A673 (cell line): ENCODE measurements at regions not wholly inside any gene's neighbourhood (a gene's known extent, or its start where the extent isn't known, plus 50 kb on each side); places are given as distances from the start of the nearest gene placed in this dataset.

Experiments used
- CTCF ChIP-seq: fragments of 300-800, 200-600 bp; sonication (generic); conservative IDR thresholded peaks from 2 replicates; pipeline ENCODE4 v1.5.1; 2017; ENCODE audit warnings: low read depth, mild to moderate bottlenecking, antibody characterized with exemption, low read length, moderate library complexity, mixed read lengths
- EZH2 ChIP-seq: fragments of 200-600 bp; sonication (generic); IDR thresholded peaks from 2 replicates; pipeline ENCODE4 v1.6.1; 2017; ENCODE audit warnings: borderline replicate concordance, low read depth, mild to moderate bottlenecking, mixed read lengths, antibody characterized with exemption, low read length; ENCODE audit not compliant: poor library complexity, severe bottlenecking

GRCh38 chr3:80767604-80768003 is 993.8 kb downstream of the GBE1 start:
- TF ChIP-seq CTCF, result no peak
- no peak for TF ChIP-seq EZH2
